Stimulated activated CD4-positive, alpha-beta T cell treated with anti-CD3 and anti-CD28 coated beads, Interleukin-1b, Interleukin-23, amount 100 ng/mL, for 24 hours (primary cell): ENCODE measurements at regions not wholly inside any gene's neighbourhood (a gene's known extent, or its start where the extent isn't known, plus 50 kb on each side); places are given as distances from the start of the nearest gene placed in this dataset.
A peak's percentile ranks its signal among the peaks of the same experiment; 100 is the strongest.
"Not testable (repeated sequence)": the region's sequence is repeated elsewhere in the genome, so short reads cannot be mapped to it uniquely, and the experiment has no call there.

Source experiments
- DNase-seq, 4 experiments: peaks; one replicate each; pipeline ENCODE4 v3.0.0-alpha.2; 2020; ENCODE audit warnings: low read depth in 4 of 4, low spot score in 1 of 4

- no peak for DNase-seq
Observed at GRCh38 chr3:153268564-153269279, 106.7 kb downstream of the RAP2B start.

DNA sequence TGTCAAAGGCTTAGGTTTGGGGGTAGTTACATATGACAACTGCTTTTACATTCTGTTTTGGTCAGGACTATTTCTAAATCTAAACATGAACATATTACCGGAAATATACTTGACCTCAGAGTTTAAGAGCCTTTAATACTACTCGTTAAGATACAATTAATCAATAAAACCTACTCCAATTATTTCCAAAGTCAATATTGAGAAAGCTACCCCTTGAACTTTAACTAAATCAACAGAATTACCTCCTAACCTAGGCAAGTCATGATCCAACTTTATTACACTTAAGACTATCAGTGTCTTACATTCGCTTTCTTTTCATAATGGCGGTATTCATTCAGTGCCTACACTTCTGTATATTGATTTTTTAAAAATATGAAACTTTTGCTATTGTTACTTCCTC, 107.7 kb downstream of the RAP2B start:
- DNase-seq: no peak

DNA sequence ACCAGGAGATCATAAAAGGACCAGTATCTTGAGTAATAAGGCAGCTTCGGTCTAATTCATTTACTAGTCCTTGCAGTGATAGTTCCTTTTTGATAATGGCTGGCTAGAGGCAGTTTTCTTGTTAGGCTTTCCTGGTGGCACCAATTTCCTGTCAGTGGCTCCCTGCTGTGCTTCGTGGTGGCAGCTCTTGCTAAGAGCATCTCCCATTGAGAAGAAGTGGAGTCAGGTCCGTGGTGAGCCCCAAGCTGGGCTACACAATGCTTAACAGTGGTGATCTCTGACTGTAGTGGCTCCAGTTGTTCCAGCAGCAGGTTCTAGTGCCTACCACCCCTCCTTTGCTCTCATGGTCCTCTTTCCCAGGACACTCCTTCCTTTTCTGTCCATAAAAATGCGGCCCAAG, 111.2 kb downstream of the RAP2B start:
- no peak for DNase-seq

- DNase-seq: no peak
Observed at GRCh38 chr3:153273767-153274435, 111.9 kb downstream of the RAP2B start.

DNA sequence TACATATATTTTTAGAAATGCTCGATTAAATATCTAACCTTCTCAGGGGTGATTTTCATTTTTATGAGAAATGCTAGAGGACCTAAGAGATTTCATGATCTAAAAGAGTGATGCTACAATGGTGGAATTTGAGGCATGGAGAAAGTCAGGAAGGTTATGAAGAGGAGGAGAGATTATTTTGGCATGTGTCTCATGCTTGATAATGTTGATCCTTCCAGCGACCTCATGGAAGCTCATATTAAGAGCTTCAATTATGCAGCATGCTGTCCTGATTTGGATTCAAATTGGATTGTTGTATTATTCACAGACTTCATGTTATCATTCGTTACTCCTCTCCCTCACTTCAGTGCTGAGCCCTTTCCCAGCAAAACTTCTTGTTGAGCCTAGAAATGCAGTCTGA, 112.5 kb downstream of the RAP2B start:
- no peak for DNase-seq

- no peak for DNase-seq
Observed at GRCh38 chr3:153275514-153275913, 113.5 kb downstream of the RAP2B start.

- no peak for DNase-seq
Observed at GRCh38 chr3:153277029-153277428, 115.0 kb downstream of the RAP2B start.

GRCh38 chr3:153281236-153281997, 119.4 kb downstream of the RAP2B start:
- DNase-seq: not testable (repeated sequence)

DNA sequence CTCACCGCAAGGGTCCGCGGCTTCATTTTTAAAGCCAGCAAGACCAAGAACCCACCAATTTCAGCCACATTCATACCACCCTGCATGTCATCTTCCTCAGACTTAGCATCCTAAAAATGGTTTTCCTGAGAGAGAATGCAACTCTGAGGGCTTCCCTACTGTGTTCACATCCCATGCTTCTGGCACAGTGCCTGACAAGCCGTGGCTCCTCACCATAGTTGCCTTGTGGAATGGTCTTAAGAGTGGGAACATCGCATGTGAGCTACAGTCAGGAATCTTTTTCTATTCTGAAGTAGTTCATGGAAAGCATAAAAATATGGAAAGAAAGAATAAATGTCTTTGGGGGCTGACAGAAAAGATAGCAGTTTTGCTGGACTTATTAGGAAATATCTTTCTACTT, 120.3 kb downstream of the RAP2B start:
- no peak for DNase-seq

- DNase-seq: peak in 2 of 4 experiments; percentile 7 to 12
Observed at GRCh38 chr3:153284282-153284938, 122.4 kb downstream of the RAP2B start.

DNA sequence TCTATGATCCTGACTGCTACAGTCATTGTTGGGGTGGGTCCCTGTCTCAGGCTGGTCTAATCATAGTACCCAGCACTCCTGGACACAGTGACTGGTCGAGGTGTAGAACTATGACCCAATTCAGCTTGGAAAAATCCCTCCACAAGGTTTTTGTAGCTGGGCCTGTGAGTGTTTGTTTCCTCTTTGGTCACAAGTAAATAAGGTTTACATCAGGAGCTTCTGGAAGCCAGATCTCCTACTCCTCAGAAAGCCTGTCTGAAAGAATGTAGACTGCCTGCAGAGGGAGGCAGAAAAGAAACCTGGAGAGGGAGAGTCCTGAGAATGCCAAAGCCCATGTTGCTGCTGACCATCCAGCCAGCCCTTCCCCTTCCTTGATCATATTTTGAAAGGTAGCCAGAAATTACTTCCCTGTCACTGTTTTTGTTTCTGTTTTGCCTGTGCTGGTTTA, 123.2 kb downstream of the RAP2B start:
- DNase-seq: no peak

- DNase-seq: no peak
Observed at GRCh38 chr3:153285982-153286381, 124.0 kb downstream of the RAP2B start.

- no peak for DNase-seq
Observed at GRCh38 chr3:153287017-153287416, 125.0 kb downstream of the RAP2B start.

DNA sequence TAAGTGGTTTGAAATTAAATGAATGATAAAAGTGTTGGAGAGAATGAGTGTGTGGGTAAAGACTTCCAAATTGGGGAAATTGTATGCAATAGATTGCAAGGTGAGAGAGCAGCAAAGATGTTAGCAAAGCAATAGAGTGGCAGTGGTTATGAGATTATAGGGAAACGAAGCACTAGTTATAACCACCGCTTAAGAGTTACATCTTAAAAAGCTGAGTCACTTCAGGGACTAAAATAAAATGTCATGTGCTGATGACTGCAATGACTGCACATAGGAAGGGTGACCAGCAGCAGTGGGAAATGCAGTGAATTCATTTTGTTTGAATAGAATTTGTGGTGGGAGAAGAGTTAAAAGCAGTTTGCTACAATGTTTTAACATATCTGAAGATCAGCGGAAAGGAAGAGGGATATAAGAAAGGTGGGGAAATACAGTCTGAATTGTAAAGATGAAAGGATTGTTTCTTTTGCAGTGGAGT, 127.3 kb downstream of the RAP2B start:
- no peak for DNase-seq

- DNase-seq: no peak
Observed at GRCh38 chr3:153290268-153291015, 128.4 kb downstream of the RAP2B start.

GRCh38 chr3:153291059-153291685, 129.1 kb downstream of the RAP2B start:
- DNase-seq: no peak

DNA sequence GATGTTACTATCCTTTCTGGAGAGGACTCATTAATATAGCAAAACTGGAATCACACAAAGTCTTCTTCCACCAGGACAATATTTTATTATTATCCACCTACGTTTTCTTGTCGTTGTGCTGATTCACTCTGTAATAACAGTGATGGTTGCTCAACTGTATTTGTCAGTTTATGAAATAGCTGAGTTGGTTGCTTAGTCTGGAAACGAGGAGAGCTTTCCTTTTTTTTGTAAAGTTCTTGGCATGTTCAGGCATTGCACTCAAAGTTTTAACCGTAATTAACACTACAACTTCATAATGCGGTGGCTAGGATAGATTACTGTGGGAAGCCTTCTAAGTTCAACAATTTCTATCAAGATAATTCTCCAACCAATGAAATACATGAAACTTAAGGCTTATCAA, 131.2 kb downstream of the RAP2B start:
- no peak for DNase-seq

DNA sequence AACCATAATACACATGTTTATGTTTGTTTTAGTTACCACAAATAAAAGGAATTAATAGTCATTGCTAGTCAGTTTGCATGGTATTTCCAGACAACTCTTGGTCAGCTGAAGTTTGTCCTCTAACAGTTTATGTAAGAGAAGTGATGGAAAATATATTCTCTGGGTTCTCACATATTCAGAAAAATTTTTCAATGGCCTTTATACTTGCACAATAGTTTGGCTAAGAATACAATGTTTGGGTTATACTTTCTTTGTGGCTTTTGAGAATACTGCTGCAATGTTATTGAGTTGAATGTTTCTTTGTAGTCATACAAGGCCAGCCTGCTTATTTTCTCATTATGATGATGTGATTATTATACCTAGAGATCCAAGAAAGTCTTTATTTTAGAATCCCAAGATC, 133.9 kb downstream of the RAP2B start:
- DNase-seq: no peak

DNA sequence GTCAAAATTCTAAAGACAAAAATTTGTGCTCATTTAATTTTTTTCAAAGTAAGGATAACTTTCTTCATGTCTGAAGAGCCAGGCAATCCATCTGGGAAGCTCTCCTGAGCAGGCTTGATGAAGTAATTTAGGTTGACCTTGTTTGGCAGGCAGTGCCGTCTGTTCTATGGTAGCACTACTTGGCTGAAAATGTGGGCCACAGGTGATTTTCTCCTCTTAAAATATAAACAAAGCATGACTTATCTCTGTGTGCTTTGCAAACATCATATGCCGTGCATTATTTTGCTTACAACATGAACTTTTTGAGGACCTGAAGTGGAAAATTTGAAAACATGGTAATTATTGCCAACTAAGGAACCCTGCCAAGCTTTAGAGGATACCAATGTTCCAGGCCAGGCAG, 143.2 kb downstream of the RAP2B start:
- DNase-seq: no peak

DNA sequence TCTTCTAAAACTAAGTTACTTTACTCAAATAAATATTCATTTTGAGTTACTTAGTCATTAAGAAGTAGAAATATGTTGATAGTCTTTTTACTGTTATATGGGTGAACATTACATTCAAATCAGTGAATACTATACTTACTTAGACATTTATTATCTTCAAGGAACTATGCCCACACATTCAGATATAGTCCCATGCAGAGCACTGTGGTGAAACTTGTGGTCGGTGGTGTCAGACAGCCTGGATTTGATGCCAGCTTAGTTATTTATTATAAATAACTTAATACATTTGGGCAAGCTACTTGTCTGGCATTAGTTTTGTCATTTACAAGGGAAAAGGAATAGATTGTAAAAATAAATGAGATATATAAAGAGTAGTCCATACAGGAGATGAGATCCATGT, 149.5 kb downstream of the RAP2B start:
- DNase-seq: no peak
